Stimulated activated CD4-positive, alpha-beta T cell treated with anti-CD3 and anti-CD28 coated beads, Interleukin-1b, Interleukin-23, amount 100 ng/mL, for 24 hours (primary cell): ENCODE measurements at regions not wholly inside any gene's neighbourhood (a gene's known extent, or its start where the extent isn't known, plus 50 kb on each side); places are given as distances from the start of the nearest gene placed in this dataset.
"Not testable (repeated sequence)": the region's sequence is repeated elsewhere in the genome, so short reads cannot be mapped to it uniquely, and the experiment has no call there.

Experiments used
- DNase-seq, 4 experiments: peaks; one replicate each; pipeline ENCODE4 v3.0.0-alpha.2; 2020; ENCODE audit warnings: low read depth in 4 of 4, low spot score in 1 of 4

DNA sequence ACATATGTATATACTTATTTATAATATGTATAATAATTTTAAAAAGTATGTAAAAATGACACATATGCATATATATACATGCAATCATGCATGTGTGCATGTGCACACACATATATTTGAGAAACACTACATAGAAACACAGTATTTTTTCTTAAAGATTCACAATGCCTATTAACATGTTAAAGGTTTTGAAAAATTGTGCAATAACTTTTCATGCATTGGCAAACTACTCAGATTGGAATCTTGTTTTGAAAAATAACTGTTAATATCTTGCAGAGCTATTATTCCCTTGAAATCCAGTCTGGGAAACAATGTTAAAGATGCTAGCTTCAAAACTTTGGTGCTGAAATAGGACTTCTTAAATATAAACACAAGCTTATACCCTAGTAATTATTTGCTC lies 256.2 kb upstream of the P2RY1 start:
- no peak for DNase-seq

GRCh38 chr3:152581951-152582350 lies 253.0 kb upstream of the P2RY1 start:
- DNase-seq = no peak

DNA sequence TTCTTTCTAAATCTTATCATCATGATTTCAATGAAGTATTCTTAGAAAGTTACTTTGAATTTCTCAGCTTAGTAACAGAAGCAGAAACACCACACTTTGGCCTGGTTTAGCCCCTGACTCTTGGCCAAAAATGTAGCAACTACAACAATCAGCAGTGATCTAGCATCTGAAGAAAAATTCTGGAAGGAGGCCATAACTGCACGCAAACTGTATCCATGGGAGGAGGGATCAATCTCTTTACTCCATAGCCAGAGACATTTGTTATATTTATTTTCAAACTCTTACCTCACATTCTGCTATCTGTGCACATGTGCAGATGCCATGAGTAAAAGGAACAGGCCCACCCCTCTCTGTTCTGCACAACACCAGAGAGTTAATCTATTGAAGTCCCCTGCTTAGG lies 251.0 kb upstream of the P2RY1 start:
- no peak for DNase-seq

GRCh38 chr3:152586974-152587373 lies 248.0 kb upstream of the P2RY1 start:
- DNase-seq = no peak

- no peak for DNase-seq
These were observed 247.1 kb upstream of the P2RY1 start for GRCh38 chr3:152587861-152588260.

DNA sequence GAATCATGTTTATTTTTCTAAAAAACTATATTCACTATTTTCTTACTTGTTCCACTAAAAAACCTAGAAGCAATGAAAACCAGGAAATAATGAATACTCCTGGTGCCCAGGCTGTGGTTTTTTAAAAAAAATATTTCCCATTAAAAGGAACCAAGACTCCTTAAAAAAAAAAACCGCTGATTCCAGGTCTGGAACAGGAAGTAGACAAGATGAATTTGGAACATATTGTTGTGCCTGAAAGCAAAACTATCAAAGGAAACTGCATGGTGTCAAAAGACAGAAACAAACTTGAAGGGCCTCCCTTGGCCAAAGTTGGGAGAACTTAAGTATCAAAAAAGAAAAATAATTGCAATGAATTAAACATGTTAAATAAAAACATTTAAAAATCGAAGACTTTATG lies 245.3 kb upstream of the P2RY1 start:
- no peak for DNase-seq

GRCh38 chr3:152591515-152591914 lies 243.4 kb upstream of the P2RY1 start:
- DNase-seq = no peak

GRCh38 chr3:152593242-152593641 lies 241.7 kb upstream of the P2RY1 start:
- no peak for DNase-seq

- no peak for DNase-seq
These were observed 238.7 kb upstream of the P2RY1 start for GRCh38 chr3:152595975-152596821.

- DNase-seq = not testable (repeated sequence)
These were observed 238.1 kb upstream of the P2RY1 start for GRCh38 chr3:152596832-152597231.

- DNase-seq = no peak
These were observed 228.8 kb upstream of the P2RY1 start for GRCh38 chr3:152606146-152606545.

- DNase-seq = no peak
These were observed 227.8 kb upstream of the P2RY1 start for GRCh38 chr3:152607179-152607578.

GRCh38 chr3:152608696-152609594 lies 226.0 kb upstream of the P2RY1 start:
- no peak for DNase-seq

GRCh38 chr3:152609891-152610290 lies 225.0 kb upstream of the P2RY1 start:
- DNase-seq = no peak

- DNase-seq = no peak
These were observed 224.3 kb upstream of the P2RY1 start for GRCh38 chr3:152610622-152611021.

DNA sequence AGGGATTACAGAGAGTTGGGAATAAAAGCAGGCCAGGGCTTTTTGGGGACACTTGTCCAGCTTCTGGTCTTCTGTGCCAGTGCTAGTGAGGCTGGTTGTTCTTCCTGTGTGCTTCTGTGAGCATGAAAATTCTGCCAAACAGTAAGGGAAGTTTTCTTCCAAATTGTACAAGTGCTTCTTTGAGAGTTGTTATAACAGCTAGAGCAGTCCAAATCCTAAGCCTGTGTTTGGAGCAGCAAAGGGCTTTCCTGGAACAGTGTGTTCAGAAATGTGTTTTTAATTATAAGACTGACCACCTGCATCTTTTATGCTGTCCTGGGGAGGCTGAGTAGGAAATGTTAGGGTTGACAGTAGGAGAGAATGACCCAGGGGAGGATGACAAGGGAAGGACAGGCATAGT lies 223.0 kb upstream of the P2RY1 start:
- DNase-seq = no peak

GRCh38 chr3:152613851-152614250 lies 221.1 kb upstream of the P2RY1 start:
- no peak for DNase-seq

DNA sequence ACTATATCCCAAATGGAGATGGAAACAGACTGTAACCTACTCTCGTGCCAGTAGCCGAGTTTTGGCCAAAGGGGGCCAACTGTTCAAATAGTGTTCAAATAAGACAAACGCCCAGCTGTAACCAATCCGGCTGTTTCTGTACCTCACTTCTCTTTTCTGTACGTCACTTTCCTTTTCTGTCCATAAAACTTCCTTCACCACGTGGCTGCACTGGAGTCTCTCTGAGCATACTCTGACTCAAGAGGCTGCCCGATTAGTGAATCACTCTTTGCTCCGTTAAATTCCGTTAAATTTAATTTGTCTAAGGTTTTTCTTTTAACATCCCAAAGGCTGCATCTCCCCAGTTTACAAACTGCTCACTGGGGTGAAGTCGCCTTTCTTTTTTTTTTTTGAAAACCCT lies 219.2 kb upstream of the P2RY1 start:
- DNase-seq = no peak

DNA sequence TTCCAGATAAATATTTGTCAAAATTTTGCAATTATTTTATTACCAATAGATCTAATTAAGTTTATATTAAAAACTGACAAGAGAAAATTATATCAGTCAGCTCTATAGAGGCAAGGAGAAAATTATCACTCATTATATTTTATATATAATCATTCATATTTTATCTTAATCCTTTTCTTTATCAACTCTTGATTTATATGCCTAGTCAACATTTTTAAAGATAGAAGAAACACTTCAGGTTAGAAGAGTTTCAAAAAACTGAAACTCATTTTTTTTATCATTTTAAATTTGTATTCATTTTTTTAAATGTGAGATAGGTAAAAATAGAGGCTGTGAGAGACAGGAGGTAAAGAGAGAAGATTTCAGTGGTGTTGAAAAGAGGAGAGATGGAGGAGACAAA lies 217.3 kb upstream of the P2RY1 start:
- no peak for DNase-seq

DNA sequence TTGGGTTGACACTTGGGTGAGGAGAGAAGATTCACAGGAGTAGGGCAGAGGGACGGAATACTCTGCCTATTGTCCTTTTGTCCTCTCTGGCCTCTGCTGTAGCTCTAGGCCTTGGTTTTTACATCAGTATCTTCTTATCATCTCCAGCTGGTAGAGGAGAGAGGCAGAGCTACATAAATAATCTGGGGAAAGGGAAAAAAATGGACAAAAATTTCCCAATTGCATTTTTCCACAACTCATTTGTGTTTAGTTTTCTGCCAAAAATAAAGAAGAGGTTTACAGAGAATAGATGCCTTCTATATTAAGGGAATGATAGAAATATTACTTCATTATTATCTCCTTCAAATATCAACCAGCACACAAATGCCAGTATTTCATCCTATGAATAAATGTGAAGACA lies 216.4 kb upstream of the P2RY1 start:
- DNase-seq = no peak

- DNase-seq = no peak
These were observed 215.2 kb upstream of the P2RY1 start for GRCh38 chr3:152619691-152620090.

DNA sequence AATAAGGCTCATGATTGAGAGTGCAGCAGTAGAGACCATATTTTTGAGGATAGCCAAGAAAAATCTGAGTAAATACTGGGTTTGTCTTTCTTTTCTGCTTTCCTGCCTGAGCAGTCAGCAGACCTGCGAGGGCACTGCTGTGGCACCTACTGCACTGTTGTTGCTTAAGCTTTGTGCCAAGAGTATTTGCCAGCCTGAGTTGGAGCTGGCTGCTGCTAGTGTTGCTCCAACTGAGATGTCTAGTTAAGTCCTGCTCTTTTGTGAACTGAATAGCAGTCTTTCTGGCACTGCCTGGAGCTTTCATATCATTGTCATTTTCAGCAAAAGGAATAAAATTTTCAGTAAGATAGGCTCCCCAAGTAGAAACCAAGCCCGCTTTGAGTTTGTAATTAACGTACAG lies 214.5 kb upstream of the P2RY1 start:
- no peak for DNase-seq
